ENCODE measurements at regions not wholly inside any gene's neighbourhood (a gene's known extent, or its start where the extent isn't known, plus 50 kb on each side); places are given as distances from the start of the nearest gene placed in this dataset.

GRCh38 chr11:119814766-119815165, 85.8 kb upstream of the NECTIN1 start (continued):
- TF ChIP-seq ZBTB40 (IDR thresholded peaks at IDR 0.05; ENCODE audit: borderline replicate concordance) (no peak), SUPT20H (IDR thresholded peaks at IDR 0.05; ENCODE audit: borderline replicate concordance, control insufficient read depth, low read depth, low read length) (no peak), NFYB (IDR thresholded peaks at IDR 0.05; ENCODE audit: insufficient read depth, low read depth, low read length) (no peak), NFIC (IDR thresholded peaks at IDR 0.05; ENCODE audit: low read depth, low read length) (no peak), NR2C1 (IDR thresholded peaks at IDR 0.05) (no peak), ZNF217 (IDR thresholded peaks at IDR 0.05) (no peak), TARDBP (IDR thresholded peaks at IDR 0.05; ENCODE audit: borderline replicate concordance) (no peak), SPI1 (IDR thresholded peaks at IDR 0.05; ENCODE audit: borderline replicate concordance, insufficient read depth, low read depth, low read length) (no peak)

DNA sequence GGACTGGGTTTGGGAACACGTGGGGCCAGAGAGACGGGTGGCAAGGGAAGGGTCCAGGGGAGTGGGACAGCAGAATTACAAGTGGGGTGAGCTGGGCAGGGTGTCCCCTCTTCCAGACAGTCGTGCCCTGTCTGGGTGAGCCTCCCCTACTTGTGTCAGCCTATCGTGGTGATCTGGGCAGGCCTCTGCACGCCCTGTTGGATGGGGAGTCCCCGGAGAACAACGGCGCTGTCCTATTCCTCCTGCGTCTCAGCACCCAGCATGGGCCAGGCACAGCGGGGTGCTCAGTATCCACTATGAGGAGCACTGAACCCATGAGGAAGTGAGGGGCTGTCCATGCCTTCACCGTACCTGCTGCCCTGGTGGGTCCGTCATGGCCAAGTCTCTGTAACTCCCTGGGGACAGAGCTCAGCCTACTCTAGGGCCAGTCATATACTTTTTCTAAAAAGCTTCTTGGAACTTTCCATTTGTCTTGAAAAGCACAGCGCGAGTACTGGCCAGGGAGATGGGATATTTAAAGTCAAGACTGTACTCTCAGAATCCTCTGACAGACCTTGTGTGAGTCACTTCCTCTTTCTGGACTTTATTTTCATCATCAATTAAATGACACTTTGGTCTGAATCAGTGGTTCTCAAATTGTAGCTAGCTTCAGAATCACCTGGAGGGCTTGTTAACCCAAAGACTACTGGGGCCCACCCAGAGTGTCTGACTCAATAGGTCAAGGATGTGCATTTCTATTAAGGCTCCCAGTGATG, 81.7 kb upstream of the NECTIN1 start:
- no peak overlapping the region for H3K27ac ChIP-seq (ENCODE audit: control insufficient read depth, insufficient read depth)
- H3K9ac ChIP-seq (ENCODE audit: control insufficient read depth, insufficient read depth, low read length), result no peak overlapping the region
- no TSS peak for BruUV-seq (replicated peaks)
- no peaks in the 10 kb centered on the region for H4K20me1 ChIP-seq (ENCODE audit: control insufficient read depth, insufficient read depth)
- H3K9me3 ChIP-seq (replicated peaks; ENCODE audit: control insufficient read depth, insufficient read depth, low read length), result peaks cover 4% of the 10 kb centered on the region; the same call in 2 of the 3 replicates
- ChIA-PET SMC1A (ENCODE audit: uncharacterized antibody, unreplicated experiment) (no interaction called here), RAD21 (ENCODE audit: unreplicated experiment) (no interaction called here), POLR2A (no interaction called here), CTCF (no interaction called here)
- intact Hi-C loops (cut with micrococcal nuclease; ENCODE audit: unreplicated experiment), result no loop called here
- 43% methylated on average over 13 of the region's 14 CpGs for WGBS (ENCODE audit: insufficient coverage, insufficient replicate concordance, low lambda C conversion rate, missing lambda C conversion rate)
- peak; percentile 96 for TF ChIP-seq SPI1 (IDR thresholded peaks at IDR 0.05; ENCODE audit: borderline replicate concordance, insufficient read depth, low read depth, low read length)
- TF ChIP-seq TCF12 (IDR thresholded peaks at IDR 0.05; ENCODE audit: low read depth, low read length), result no peak
- H3K4me3 ChIP-seq, result no peak overlapping the region
- peak; percentile 74 for ATAC-seq
- H3K4me2 ChIP-seq (ENCODE audit: control insufficient read depth, insufficient read depth), result no peak overlapping the region
- no peaks in the 10 kb centered on the region for H3K79me2 ChIP-seq (ENCODE audit: control insufficient read depth, insufficient read depth, low read length)
- DNase-seq (ENCODE audit: low read depth, low spot score), result no peak
- no peak for FAIRE-seq
- no peaks in the 10 kb centered on the region for H3K36me3 ChIP-seq (ENCODE audit: control insufficient read depth in 2 of 2, insufficient read depth in 2 of 2, low read length in 1 of 2)
- no peaks in the 10 kb centered on the region; the same call in 1 of the 2 replicates for H3K4me1 ChIP-seq (ENCODE audit: control insufficient read depth, insufficient read depth, low read length)
- no peak overlapping the region for H2AFZ ChIP-seq (ENCODE audit: control insufficient read depth, low read depth, low read length)
- in situ Hi-C loops (cut with MboI), result no loop called here
- no peaks in the 10 kb centered on the region for H3K27me3 ChIP-seq (replicated peaks in 1 of 2; ENCODE audit: control insufficient read depth in 2 of 2, insufficient read depth in 2 of 2, low read length in 1 of 2)
